Uterus (tissue), 2 donors: ENCODE measurements at regions not wholly inside any gene's neighbourhood (a gene's known extent, or its start where the extent isn't known, plus 50 kb on each side); places are given as distances from the start of the nearest gene placed in this dataset.

Experiments used
- POLR2A ChIP-seq, 2 donors: fragments of 450-650 bp; IDR thresholded peaks; one replicate each; pipeline ENCODE4 v1.6.1; 2016; ENCODE audit warnings: antibody characterized with exemption in 2 of 2, mild to moderate bottlenecking in 1 of 2, moderate library complexity in 1 of 2
- TF ChIP-seq, protein P1 (sequence below), 4 experiments: fragments of 200-600 bp in 2 of 4; fragments of 450-650 bp in 2 of 4; sonication (generic) in 2 of 4; IDR thresholded peaks; one replicate each; pipeline ENCODE4 v1.5.1; 2016 to 2019; ENCODE audit warnings: antibody characterized with exemption in 4 of 4, mild to moderate bottlenecking in 2 of 4, moderate library complexity in 1 of 4

DNA sequence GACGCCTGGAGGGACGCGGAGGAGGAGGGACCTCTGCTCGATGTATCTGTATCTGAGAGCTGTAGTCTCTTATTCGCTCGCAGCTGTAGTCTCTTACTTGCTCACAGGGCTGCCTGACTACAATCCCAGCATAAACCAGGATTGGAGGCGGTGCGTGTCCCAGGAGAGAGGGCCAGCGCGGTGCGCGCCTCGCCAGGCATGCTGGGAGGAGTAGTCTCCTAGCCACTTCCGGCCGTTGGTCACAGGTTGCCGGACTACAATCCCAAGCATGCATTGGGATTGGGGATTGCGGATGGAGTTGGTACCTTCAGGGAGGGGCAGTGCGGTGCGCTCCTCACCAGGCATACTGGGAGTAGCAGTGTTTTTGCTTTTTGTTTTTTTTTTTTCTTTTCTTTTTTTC, 421.7 kb upstream of the NUPR2 start:
- TF ChIP-seq, protein P1, sequence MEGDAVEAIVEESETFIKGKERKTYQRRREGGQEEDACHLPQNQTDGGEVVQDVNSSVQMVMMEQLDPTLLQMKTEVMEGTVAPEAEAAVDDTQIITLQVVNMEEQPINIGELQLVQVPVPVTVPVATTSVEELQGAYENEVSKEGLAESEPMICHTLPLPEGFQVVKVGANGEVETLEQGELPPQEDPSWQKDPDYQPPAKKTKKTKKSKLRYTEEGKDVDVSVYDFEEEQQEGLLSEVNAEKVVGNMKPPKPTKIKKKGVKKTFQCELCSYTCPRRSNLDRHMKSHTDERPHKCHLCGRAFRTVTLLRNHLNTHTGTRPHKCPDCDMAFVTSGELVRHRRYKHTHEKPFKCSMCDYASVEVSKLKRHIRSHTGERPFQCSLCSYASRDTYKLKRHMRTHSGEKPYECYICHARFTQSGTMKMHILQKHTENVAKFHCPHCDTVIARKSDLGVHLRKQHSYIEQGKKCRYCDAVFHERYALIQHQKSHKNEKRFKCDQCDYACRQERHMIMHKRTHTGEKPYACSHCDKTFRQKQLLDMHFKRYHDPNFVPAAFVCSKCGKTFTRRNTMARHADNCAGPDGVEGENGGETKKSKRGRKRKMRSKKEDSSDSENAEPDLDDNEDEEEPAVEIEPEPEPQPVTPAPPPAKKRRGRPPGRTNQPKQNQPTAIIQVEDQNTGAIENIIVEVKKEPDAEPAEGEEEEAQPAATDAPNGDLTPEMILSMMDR (IDR thresholded peaks at IDR 0.05): no peak
- TF ChIP-seq POLR2A (IDR thresholded peaks at IDR 0.05): no peak
